ENCODE measurements at regions not wholly inside any gene's neighbourhood (a gene's known extent, or its start where the extent isn't known, plus 50 kb on each side); places are given as distances from the start of the nearest gene placed in this dataset.

- TF ChIP-seq CTCF (IDR thresholded peaks at IDR 0.05) = no peak
- TF ChIP-seq EP300 (IDR thresholded peaks at IDR 0.05) = no peak
These were observed 88.6 kb downstream of the ZIC3 start for GRCh38 chrX:137654481-137654880.
